Loucy (cell line): ENCODE measurements at regions not wholly inside any gene's neighbourhood (a gene's known extent, or its start where the extent isn't known, plus 50 kb on each side); places are given as distances from the start of the nearest gene placed in this dataset.

Source experiments
- H2AFZ ChIP-seq: fragments of 200-600 bp; sonication (generic); 2 replicates; pipeline ENCODE4 v1.6.0; 2016; ENCODE audit warnings: antibody characterized with exemption, mild to moderate bottlenecking, low read length, moderate library complexity
- H3F3A ChIP-seq: fragments of 200-600 bp; 2 replicates; pipeline ENCODE4 v1.6.0; 2016; ENCODE audit warnings: antibody characterized with exemption, low read depth, mild to moderate bottlenecking
- H3K27me3 ChIP-seq: fragments of 200-600 bp; sonication (generic); 2 replicates; pipeline ENCODE4 v1.6.1; 2014; ENCODE audit warnings: low read length, mild to moderate bottlenecking; ENCODE audit not compliant: insufficient read depth, poor library complexity, severe bottlenecking
- H3K36me3 ChIP-seq: fragments of 200-600 bp; sonication (generic); 2 replicates; pipeline ENCODE4 v1.6.1; 2016; ENCODE audit warnings: low read length; ENCODE audit not compliant: insufficient read depth
- H3K4me1 ChIP-seq: fragments of 200-600 bp; sonication (generic); 2 replicates; pipeline ENCODE4 v1.5.1; 2014; ENCODE audit warnings: low read length, mild to moderate bottlenecking; ENCODE audit not compliant: insufficient read depth, poor library complexity, severe bottlenecking
- H3K4me2 ChIP-seq: fragments of 200-600 bp; sonication (generic); 2 replicates; pipeline ENCODE4 v1.6.0; 2014; ENCODE audit warnings: antibody characterized with exemption, low read length, low read depth, mild to moderate bottlenecking; ENCODE audit not compliant: poor library complexity, severe bottlenecking
- H3K4me3 ChIP-seq: fragments of 200-600 bp; sonication (generic); 2 replicates; pipeline ENCODE4 v1.5.1; 2014; ENCODE audit warnings: low read length, mild to moderate bottlenecking, mixed read lengths; ENCODE audit not compliant: poor library complexity, severe bottlenecking
- H3K79me2 ChIP-seq: fragments of 200-600 bp; sonication (generic); 2 replicates; pipeline ENCODE4 v1.6.1; 2014; ENCODE audit warnings: low read length; ENCODE audit not compliant: insufficient read depth
- H3K9ac ChIP-seq: fragments of 200-600 bp; sonication (generic); 2 replicates; pipeline ENCODE4 v1.6.0; 2014; ENCODE audit warnings: mild to moderate bottlenecking, low read depth, low read length, moderate library complexity; ENCODE audit not compliant: poor library complexity, severe bottlenecking
- H3K9me2 ChIP-seq: fragments of 200-600 bp; sonication (generic); replicated peaks from 2 replicates; pipeline ENCODE4 v1.6.1; 2016; ENCODE audit warnings: low read depth, low read length, mixed read lengths
- H3K9me3 ChIP-seq: fragments of 200-600 bp; sonication (generic); 2 replicates; pipeline ENCODE4 v1.6.1; 2014; ENCODE audit warnings: mild to moderate bottlenecking, antibody characterized with exemption, low read length, low read depth; ENCODE audit not compliant: insufficient read depth
- H4K20me1 ChIP-seq: fragments of 200-600 bp; sonication (generic); 2 replicates; pipeline ENCODE4 v1.6.0; 2014; ENCODE audit warnings: antibody characterized with exemption, low read length, mild to moderate bottlenecking; ENCODE audit not compliant: insufficient read depth, poor library complexity, severe bottlenecking
- CTCF ChIP-seq: fragments of 200-600 bp; sonication (generic); conservative IDR thresholded peaks from 2 replicates; pipeline ENCODE4 v1.5.1; 2014; ENCODE audit warnings: mild to moderate bottlenecking, antibody characterized with exemption, low read length
- EZH2phosphoT487 ChIP-seq: fragments of 200-600 bp; IDR thresholded peaks from 2 replicates; pipeline ENCODE4 v1.6.1; 2018; ENCODE audit warnings: antibody characterized with exemption, mild to moderate bottlenecking, moderate library complexity, borderline replicate concordance

GRCh38 chr1:114032271-114033215, 53.3 kb downstream of the OLFML3 start:
- no peaks in the 10 kb centered on the region for H3K9me2 ChIP-seq
- no peaks in the 10 kb centered on the region for H3K4me1 ChIP-seq
- no peaks in the 10 kb centered on the region for H3F3A ChIP-seq
- H3K9me3 ChIP-seq = no peaks in the 10 kb centered on the region
- H3K4me3 ChIP-seq = no peak overlapping the region
- H3K9ac ChIP-seq = no peak overlapping the region
- no peaks in the 10 kb centered on the region for H3K36me3 ChIP-seq
- H3K79me2 ChIP-seq = no peaks in the 10 kb centered on the region
- no peaks in the 10 kb centered on the region for H3K27me3 ChIP-seq
- no peaks in the 10 kb centered on the region for H4K20me1 ChIP-seq
- no peak for TF ChIP-seq EZH2phosphoT487
- no peak for TF ChIP-seq CTCF
- no peak overlapping the region for H3K4me2 ChIP-seq
- no peak overlapping the region for H2AFZ ChIP-seq

GRCh38 chr1:114033216-114033706, 54.0 kb downstream of the OLFML3 start:
- H2AFZ ChIP-seq = no peak overlapping the region
- H3K9ac ChIP-seq = no peak overlapping the region
- H3K36me3 ChIP-seq = no peaks in the 10 kb centered on the region

GRCh38 chr1:114033961-114034360, 54.7 kb downstream of the OLFML3 start:
- Histone ChIP-seq H3K9me2 (no peaks in the 10 kb centered on the region), H3K9ac (no peak overlapping the region), H3K4me2 (no peak overlapping the region), H3K27me3 (no peaks in the 10 kb centered on the region), H3K4me1 (no peaks in the 10 kb centered on the region), H3F3A (no peaks in the 10 kb centered on the region), H3K4me3 (no peak overlapping the region), H3K79me2 (no peaks in the 10 kb centered on the region), H4K20me1 (no peaks in the 10 kb centered on the region), H3K9me3 (no peaks in the 10 kb centered on the region), H3K36me3 (no peaks in the 10 kb centered on the region), H2AFZ (no peak overlapping the region)
- TF ChIP-seq CTCF (no peak), EZH2phosphoT487 (no peak)

More at GRCh38 chr1:114033216-114033706, 54.0 kb downstream of the OLFML3 start:
- Histone ChIP-seq H4K20me1 (no peaks in the 10 kb centered on the region), H3K4me1 (no peaks in the 10 kb centered on the region), H3K79me2 (no peaks in the 10 kb centered on the region), H3F3A (no peaks in the 10 kb centered on the region), H3K9me2 (no peaks in the 10 kb centered on the region), H3K4me2 (no peak overlapping the region), H3K9me3 (no peaks in the 10 kb centered on the region), H3K27me3 (no peaks in the 10 kb centered on the region), H3K4me3 (no peak overlapping the region)
- peak; percentile 62 for TF ChIP-seq CTCF
- no peak for TF ChIP-seq EZH2phosphoT487
